IMR-90 (cell line): ENCODE measurements at regions not wholly inside any gene's neighbourhood (a gene's known extent, or its start where the extent isn't known, plus 50 kb on each side); places are given as distances from the start of the nearest gene placed in this dataset.

Source experiments
- ATAC-seq: fragments of 200-7000 bp; cut with Tn5 transposase; 2 replicates; pipeline ENCODE4 v1.9.1; 2020; ENCODE audit warnings: low read depth, mild to moderate bottlenecking, moderate library complexity
- BruUV-seq: library from RNA; stranded (reverse); fragments of 400-500 nt; replicated peaks from 2 replicates; lab custom pipeline; 2021; lab: Mats Ljungman, UMichigan
- CTCF ChIA-PET: fragments of 300-600 bp; formaldehyde crosslinking; extraction: SDS; loops from one replicate; lab custom pipeline; 2021; ENCODE audit warnings: antibody characterized with exemption; lab: Yijun Ruan, JAX
- POLR2A ChIA-PET: fragments of 300-600 bp; sonication (Branson Sonifier 250); formaldehyde crosslinking; loops from one replicate; lab custom pipeline; 2022; ENCODE audit warnings: antibody characterized with exemption; ENCODE audit not compliant: unreplicated experiment; lab: Charles Lee
- DNase-seq: peaks from one replicate; pipeline ENCODE4 v3.0.0; 2013
- H2AFZ ChIP-seq: replicated peaks from 2 replicates; pipeline ENCODE3; 2013; ENCODE audit warnings: low read length, mild to moderate bottlenecking; ENCODE audit not compliant: poor library complexity
- H2AK5ac ChIP-seq: 2 replicates; pipeline ENCODE4 v1.6.1; 2013; ENCODE audit warnings: low read depth, low read length, inconsistent platforms
- H2AK9ac ChIP-seq: replicated peaks from 2 replicates; pipeline ENCODE3; 2013; ENCODE audit warnings: mild to moderate bottlenecking, low read depth, low read length, moderate library complexity; ENCODE audit not compliant: poor library complexity
- H2BK120ac ChIP-seq: 2 replicates; pipeline ENCODE4 v1.6.1; 2013; ENCODE audit warnings: low read depth, low read length, inconsistent platforms
- H2BK15ac ChIP-seq: 3 replicates; pipeline ENCODE4 v1.6.1; 2013; ENCODE audit warnings: low read depth, low read length, inconsistent platforms
- H2BK20ac ChIP-seq: 2 replicates; pipeline ENCODE4 v1.6.1; 2013; ENCODE audit warnings: low read depth, mild to moderate bottlenecking, inconsistent platforms, low read length, moderate library complexity
- H2BK5ac ChIP-seq: 2 replicates; pipeline ENCODE4 v1.6.1; 2013; ENCODE audit warnings: mild to moderate bottlenecking, low read depth, low read length, inconsistent platforms; ENCODE audit not compliant: poor library complexity, severe bottlenecking
- H3K14ac ChIP-seq: replicated peaks from 2 replicates; pipeline ENCODE4 v1.6.1; 2013; ENCODE audit warnings: low read depth, low read length, inconsistent platforms
- H3K18ac ChIP-seq: 2 replicates; pipeline ENCODE4 v1.6.1; 2013; ENCODE audit warnings: low read depth, low read length, control low read depth
- H3K23ac ChIP-seq: 2 replicates; pipeline ENCODE4 v1.6.1; 2013; ENCODE audit warnings: low read depth, low read length, inconsistent platforms
- H3K27ac ChIP-seq: 2 replicates; pipeline ENCODE4 v1.5.1; 2013; ENCODE audit warnings: mild to moderate bottlenecking, control low read depth, low read length; ENCODE audit not compliant: insufficient read depth
- H3K27me3 ChIP-seq: 2 replicates; pipeline ENCODE4 v1.6.1; 2013; ENCODE audit warnings: low read length; ENCODE audit not compliant: control insufficient read depth, insufficient read depth
- H3K36me3 ChIP-seq: 2 replicates; pipeline ENCODE4 v1.6.1; 2013; ENCODE audit warnings: low read length, mixed read lengths; ENCODE audit not compliant: control insufficient read depth, insufficient read depth
- H3K4ac ChIP-seq: 2 replicates; pipeline ENCODE4 v1.6.1; 2013; ENCODE audit warnings: low read depth, low read length, inconsistent platforms
- H3K4me1 ChIP-seq: 2 replicates; pipeline ENCODE4 v1.6.1; 2013; ENCODE audit warnings: low read length, mixed read lengths; ENCODE audit not compliant: control insufficient read depth, insufficient read depth
- H3K4me2 ChIP-seq: 2 replicates; pipeline ENCODE4 v1.6.1; 2013; ENCODE audit warnings: low read depth, mild to moderate bottlenecking, control low read depth, low read length, moderate library complexity
- H3K4me3 ChIP-seq: 2 replicates; pipeline ENCODE4 v1.5.1; 2013; ENCODE audit warnings: low read depth, mild to moderate bottlenecking, control low read depth, low read length, moderate library complexity; ENCODE audit not compliant: insufficient read depth
- H3K56ac ChIP-seq: 2 replicates; pipeline ENCODE4 v1.6.1; 2013; ENCODE audit warnings: low read length, inconsistent platforms; ENCODE audit not compliant: insufficient read depth; ENCODE audit errors: extremely low read depth
- H3K79me1 ChIP-seq, 2 experiments: 2 replicates each; pipeline ENCODE4 v1.6.1; 2013; ENCODE audit warnings: low read length in 2 of 2, inconsistent platforms in 1 of 2, low read depth in 1 of 2
- H3K9ac ChIP-seq: 2 replicates; pipeline ENCODE4 v1.6.1; 2013; ENCODE audit warnings: low read depth, low read length, control low read depth
- H3K9me1 ChIP-seq: 2 replicates; pipeline ENCODE4 v1.6.1; 2013; ENCODE audit warnings: low read length, inconsistent platforms; ENCODE audit not compliant: insufficient read depth
- H3K9me3 ChIP-seq: 2 replicates; pipeline ENCODE4 v1.6.1; 2013; ENCODE audit warnings: low read length; ENCODE audit not compliant: control insufficient read depth, insufficient read depth
- H4K20me1 ChIP-seq: 2 replicates; pipeline ENCODE4 v1.6.1; 2013; ENCODE audit warnings: low read length, inconsistent platforms; ENCODE audit not compliant: insufficient read depth
- H4K5ac ChIP-seq: 2 replicates; pipeline ENCODE4 v1.6.1; 2013; ENCODE audit warnings: mild to moderate bottlenecking, low read depth, low read length, control low read depth
- H4K8ac ChIP-seq, 2 experiments: 2 replicates each; pipeline ENCODE4 v1.6.1; 2013; ENCODE audit warnings: low read depth in 2 of 2, low read length in 2 of 2, control low read depth in 1 of 2, inconsistent platforms in 1 of 2
- H4K91ac ChIP-seq: 2 replicates; pipeline ENCODE4 v1.6.1; 2013; ENCODE audit warnings: low read depth, low read length, inconsistent platforms; ENCODE audit not compliant: insufficient read depth
- BHLHE40 ChIP-seq: fragments of 150-350 bp; IDR thresholded peaks from 2 replicates; pipeline ENCODE4 v1.6.1; 2016; ENCODE audit warnings: mild to moderate bottlenecking, low read depth, low read length
- CEBPB ChIP-seq: IDR thresholded peaks from 2 replicates; pipeline ENCODE4 v1.6.1; 2012; ENCODE audit warnings: low read depth, low read length, improper control_type of control experiment
- CHD1 ChIP-seq: IDR thresholded peaks from 2 replicates; pipeline ENCODE4 v1.6.1; 2012; ENCODE audit warnings: low read depth, low read length, improper control_type of control experiment
- ELK1 ChIP-seq: fragments of 150-350 bp; IDR thresholded peaks from 2 replicates; pipeline ENCODE4 v1.6.1; 2016; ENCODE audit warnings: low read depth, mild to moderate bottlenecking, low read length, moderate library complexity, borderline replicate concordance
- FOS ChIP-seq: fragments of 150-350 bp; IDR thresholded peaks from 2 replicates; pipeline ENCODE4 v1.6.1; 2016; ENCODE audit warnings: low read depth, low read length
- MAFK ChIP-seq: IDR thresholded peaks from 2 replicates; pipeline ENCODE4 v1.6.1; 2012; ENCODE audit warnings: low read depth, low read length, improper control_type of control experiment
- MAZ ChIP-seq: IDR thresholded peaks from 2 replicates; pipeline ENCODE4 v1.6.1; 2012; ENCODE audit warnings: low read depth, mild to moderate bottlenecking, low read length, improper control_type of control experiment, moderate library complexity, borderline replicate concordance
- MXI1 ChIP-seq: IDR thresholded peaks from 2 replicates; pipeline ENCODE4 v1.6.1; 2012; ENCODE audit warnings: low read depth, mild to moderate bottlenecking, low read length, moderate library complexity, borderline replicate concordance
- NFE2L2 ChIP-seq: fragments of 150-350 bp; IDR thresholded peaks from 2 replicates; pipeline ENCODE4 v1.6.1; 2016; ENCODE audit warnings: low read depth, mild to moderate bottlenecking, low read length
- POLR2A ChIP-seq: IDR thresholded peaks from 2 replicates; pipeline ENCODE4 v1.6.1; 2012; ENCODE audit warnings: mild to moderate bottlenecking, low read depth, low read length
- RAD21 ChIP-seq: IDR thresholded peaks from 2 replicates; pipeline ENCODE4 v1.6.1; 2012; ENCODE audit warnings: low read length, improper control_type of control experiment
- RCOR1 ChIP-seq: IDR thresholded peaks from 2 replicates; pipeline ENCODE4 v1.6.1; 2012; ENCODE audit warnings: mild to moderate bottlenecking, low read length, improper control_type of control experiment; ENCODE audit not compliant: insufficient replicate concordance
- RFX5 ChIP-seq: IDR thresholded peaks from 2 replicates; pipeline ENCODE4 v1.8.0; 2012; ENCODE audit warnings: low read depth, mild to moderate bottlenecking, low read length, moderate library complexity
- SMC3 ChIP-seq: fragments of 150-350 bp; IDR thresholded peaks from 2 replicates; pipeline ENCODE4 v1.6.1; 2016; ENCODE audit warnings: low read depth, mild to moderate bottlenecking, antibody characterized with exemption, low read length, moderate library complexity
- WGBS, 2 experiments: methylation state at CpG; one replicate each; pipeline versions ENCODE4 v1.1.5 to v1.1.7; 2013; ENCODE audit warnings: missing lambda C conversion rate in 2 of 2; ENCODE audit not compliant: insufficient read length in 1 of 2; ENCODE audit errors: extremely low coverage in 2 of 2; 5-methylcytosine and 5-hydroxymethylcytosine counted together
- dilution Hi-C: fragments of 300-500 bp; cut with HindIII; formaldehyde crosslinking; loops from one replicate; pipeline ENCODE4 v1.14.3; 2018; ENCODE audit warnings: low sequenced_read_pairs; ENCODE audit not compliant: unreplicated experiment
- in situ Hi-C: fragments of 300-500 bp; cut with MboI; formaldehyde crosslinking; loops from 3 replicates; pipeline ENCODE4 v1.14.3; 2019; ENCODE audit warnings: low sequenced_read_pairs, inconsistent platforms, mixed read lengths
- intact Hi-C: fragments of 100-400 bp; cut with micrococcal nuclease; formaldehyde crosslinking; loops from 2 replicates; pipeline ENCODE4 v1.10.0; 2022
- TF ChIP-seq, protein P1 (sequence below): fragments of 150-350 bp; IDR thresholded peaks from 2 replicates; pipeline ENCODE4 v1.6.1; 2017; ENCODE audit warnings: mild to moderate bottlenecking, antibody characterized with exemption, low read length, low read depth
- TF ChIP-seq, protein P2 (sequence below): conservative IDR thresholded peaks from 2 replicates; pipeline ENCODE4 v1.5.1; 2012; ENCODE audit warnings: mild to moderate bottlenecking, low read depth, low read length, improper control_type of control experiment

- no peak overlapping the region for H4K8ac ChIP-seq
- H3K79me1 ChIP-seq, result no peaks in the 10 kb centered on the region
- in situ Hi-C loops, result no loop called here
- ATAC-seq (no peak), DNase-seq (no peak)
- H2AK9ac ChIP-seq, result no peak overlapping the region
- BruUV-seq, result no TSS peak
- ChIA-PET CTCF (no interaction called here), POLR2A (no interaction called here)
- no peak overlapping the region for H3K4me3 ChIP-seq
- no peaks in the 10 kb centered on the region for H3K9me3 ChIP-seq
- no peak overlapping the region for H3K56ac ChIP-seq
- no peak overlapping the region for H2AFZ ChIP-seq
- no peak overlapping the region for H4K5ac ChIP-seq
- no peaks in the 10 kb centered on the region for H3K9me1 ChIP-seq
- H2BK120ac ChIP-seq, result no peak overlapping the region
- no peaks in the 10 kb centered on the region for H4K20me1 ChIP-seq
- no peak overlapping the region for H2BK15ac ChIP-seq
- no peak overlapping the region for H3K27ac ChIP-seq
- no peak overlapping the region for H4K91ac ChIP-seq
- intact Hi-C loops, result no loop called here
- H3K27me3 ChIP-seq, result no peaks in the 10 kb centered on the region
- H2BK5ac ChIP-seq, result no peak overlapping the region
- H3K4me1 ChIP-seq, result no peaks in the 10 kb centered on the region
- no peak for TF ChIP-seq RCOR1
- TF ChIP-seq CEBPB, result no peak
- TF ChIP-seq BHLHE40, result no peak
- TF ChIP-seq MAFK, result no peak
- no peak for TF ChIP-seq MAZ
- TF ChIP-seq ELK1, result no peak
- no peak for TF ChIP-seq NFE2L2
- no peak for TF ChIP-seq POLR2A
- TF ChIP-seq CHD1, result no peak
- no peak for TF ChIP-seq RAD21
- TF ChIP-seq, protein P1, sequence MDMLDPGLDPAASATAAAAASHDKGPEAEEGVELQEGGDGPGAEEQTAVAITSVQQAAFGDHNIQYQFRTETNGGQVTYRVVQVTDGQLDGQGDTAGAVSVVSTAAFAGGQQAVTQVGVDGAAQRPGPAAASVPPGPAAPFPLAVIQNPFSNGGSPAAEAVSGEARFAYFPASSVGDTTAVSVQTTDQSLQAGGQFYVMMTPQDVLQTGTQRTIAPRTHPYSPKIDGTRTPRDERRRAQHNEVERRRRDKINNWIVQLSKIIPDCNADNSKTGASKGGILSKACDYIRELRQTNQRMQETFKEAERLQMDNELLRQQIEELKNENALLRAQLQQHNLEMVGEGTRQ, result no peak
- TF ChIP-seq, protein P2, sequence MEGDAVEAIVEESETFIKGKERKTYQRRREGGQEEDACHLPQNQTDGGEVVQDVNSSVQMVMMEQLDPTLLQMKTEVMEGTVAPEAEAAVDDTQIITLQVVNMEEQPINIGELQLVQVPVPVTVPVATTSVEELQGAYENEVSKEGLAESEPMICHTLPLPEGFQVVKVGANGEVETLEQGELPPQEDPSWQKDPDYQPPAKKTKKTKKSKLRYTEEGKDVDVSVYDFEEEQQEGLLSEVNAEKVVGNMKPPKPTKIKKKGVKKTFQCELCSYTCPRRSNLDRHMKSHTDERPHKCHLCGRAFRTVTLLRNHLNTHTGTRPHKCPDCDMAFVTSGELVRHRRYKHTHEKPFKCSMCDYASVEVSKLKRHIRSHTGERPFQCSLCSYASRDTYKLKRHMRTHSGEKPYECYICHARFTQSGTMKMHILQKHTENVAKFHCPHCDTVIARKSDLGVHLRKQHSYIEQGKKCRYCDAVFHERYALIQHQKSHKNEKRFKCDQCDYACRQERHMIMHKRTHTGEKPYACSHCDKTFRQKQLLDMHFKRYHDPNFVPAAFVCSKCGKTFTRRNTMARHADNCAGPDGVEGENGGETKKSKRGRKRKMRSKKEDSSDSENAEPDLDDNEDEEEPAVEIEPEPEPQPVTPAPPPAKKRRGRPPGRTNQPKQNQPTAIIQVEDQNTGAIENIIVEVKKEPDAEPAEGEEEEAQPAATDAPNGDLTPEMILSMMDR, result no peak
- TF ChIP-seq RFX5, result no peak
- TF ChIP-seq MXI1, result no peak
- TF ChIP-seq FOS, result no peak
- TF ChIP-seq SMC3, result no peak
- no peak overlapping the region for H3K23ac ChIP-seq
- H3K4me2 ChIP-seq, result no peak overlapping the region
- WGBS, 2 experiments, result no CpG with 5 or more reads among the region's 2 CpGs
- H3K4ac ChIP-seq, result no peak overlapping the region
- H2BK20ac ChIP-seq, result no peak overlapping the region
- H3K36me3 ChIP-seq, result no peaks in the 10 kb centered on the region
- dilution Hi-C loops, result no loop called here
- H3K9ac ChIP-seq, result no peak overlapping the region
- no peak overlapping the region for H3K14ac ChIP-seq
- no peak overlapping the region for H3K18ac ChIP-seq
- no peak overlapping the region for H2AK5ac ChIP-seq
These were observed 108.2 kb upstream of the SRD5A3 start for GRCh38 chr4:55237839-55238238.
